ENCODE measurements at regions not wholly inside any gene's neighbourhood (a gene's known extent, or its start where the extent isn't known, plus 50 kb on each side); places are given as distances from the start of the nearest gene placed in this dataset.

DNA sequence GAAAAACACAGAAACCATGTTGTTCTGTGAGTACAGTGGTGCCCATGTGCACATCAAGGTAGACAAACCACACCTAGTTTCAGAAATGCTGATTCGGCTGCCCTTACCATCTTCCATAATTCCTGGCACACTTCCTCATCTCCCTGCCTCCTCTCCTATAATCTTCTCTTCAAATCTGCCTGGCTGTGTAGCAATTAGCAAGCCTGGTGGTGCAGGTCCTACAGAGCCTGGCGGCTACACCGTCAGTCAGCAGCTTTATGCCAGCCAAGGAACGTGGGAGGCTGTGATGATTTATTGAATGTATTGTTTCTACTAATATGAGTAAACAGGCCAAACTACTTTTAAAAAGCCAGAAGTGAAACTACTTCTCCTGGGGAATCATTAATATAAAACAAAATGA is 106.8 kb downstream of the SEMA6D start:
- no peaks in the 10 kb centered on the region for H3K27me3 ChIP-seq (ENCODE audit: insufficient read depth, low read length)
- no peak overlapping the region for H3K4me3 ChIP-seq (ENCODE audit: insufficient read depth, low read depth, low read length)
- DNase-seq (ENCODE audit: low read depth) (no peak), FAIRE-seq (no peak)
- H4K20me1 ChIP-seq (ENCODE audit: insufficient read depth, low read length) = no peaks in the 10 kb centered on the region
- no peak for TF ChIP-seq CTCF (IDR thresholded peaks at IDR 0.05; ENCODE audit: insufficient read depth, low read depth, low read length)
- TF ChIP-seq EZH2 (IDR thresholded peaks at IDR 0.05; ENCODE audit: insufficient read depth, low read length) = no peak
- no peaks in the 10 kb centered on the region for H3K9me3 ChIP-seq (ENCODE audit: insufficient read depth, low read depth, low read length)
- no peaks in the 10 kb centered on the region for H3K36me3 ChIP-seq (ENCODE audit: insufficient read depth, low read length)
- Mint-ChIP-seq H3K9me3 (ENCODE audit: unreplicated experiment) (peaks cover 1% of the 10 kb centered on the region), H3K4me1 (ENCODE audit: low read depth, unreplicated experiment) (no peaks in the 10 kb centered on the region), H3K27ac (ENCODE audit: unreplicated experiment) (no peak overlapping the region), H3K27me3 (ENCODE audit: low read depth, unreplicated experiment) (peaks cover under 1% of the 10 kb centered on the region), H3K36me3 (ENCODE audit: low read depth, unreplicated experiment) (no peaks in the 10 kb centered on the region), H3K4me3 (ENCODE audit: unreplicated experiment) (no peak overlapping the region)
- H3K4me1 ChIP-seq (ENCODE audit: insufficient read depth, low read length) = no peaks in the 10 kb centered on the region
- no peak overlapping the region for H3K27ac ChIP-seq (ENCODE audit: low read depth, low read length)
- H3K4me2 ChIP-seq (ENCODE audit: low read length) = no peak overlapping the region
- H2AFZ ChIP-seq (ENCODE audit: low read depth, low read length) = no peak overlapping the region
- no peak overlapping the region for H3K9ac ChIP-seq (ENCODE audit: low read length)
- H3K79me2 ChIP-seq (ENCODE audit: insufficient read depth, low read length) = no peaks in the 10 kb centered on the region

DNA sequence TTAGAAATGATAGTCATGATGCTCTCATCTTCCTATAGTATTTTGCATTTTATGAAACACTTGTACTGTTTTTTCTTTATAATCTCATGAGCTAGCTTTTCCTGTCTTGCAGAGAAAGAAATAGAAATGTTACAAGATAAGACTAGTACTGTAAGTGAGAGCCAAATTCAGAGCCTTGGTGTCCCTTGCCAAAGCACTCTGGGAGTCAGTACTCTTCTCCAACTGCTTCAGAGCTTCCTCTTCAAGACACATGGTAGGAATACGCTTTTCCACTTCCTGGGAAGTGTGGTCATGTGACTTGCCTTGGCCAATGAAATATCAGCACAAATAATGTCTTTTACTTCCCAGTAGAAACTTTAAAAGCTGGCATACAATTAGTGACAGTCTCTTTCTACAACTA is 112.4 kb downstream of the SEMA6D start:
- Mint-ChIP-seq H3K4me3 (ENCODE audit: unreplicated experiment) (no peak overlapping the region), H3K27me3 (ENCODE audit: low read depth, unreplicated experiment) (peaks cover 6% of the 10 kb centered on the region), H3K4me1 (ENCODE audit: low read depth, unreplicated experiment) (no peaks in the 10 kb centered on the region), H3K9me3 (ENCODE audit: unreplicated experiment) (peaks cover 6% of the 10 kb centered on the region), H3K36me3 (ENCODE audit: low read depth, unreplicated experiment) (no peaks in the 10 kb centered on the region), H3K27ac (ENCODE audit: unreplicated experiment) (no peak overlapping the region)
- no peaks in the 10 kb centered on the region for H4K20me1 ChIP-seq (ENCODE audit: insufficient read depth, low read length)
- H3K9ac ChIP-seq (ENCODE audit: low read length) = no peak overlapping the region
- no peak overlapping the region for H3K4me2 ChIP-seq (ENCODE audit: low read length)
- no peak overlapping the region for H2AFZ ChIP-seq (ENCODE audit: low read depth, low read length)
- H3K79me2 ChIP-seq (ENCODE audit: insufficient read depth, low read length) = no peaks in the 10 kb centered on the region
- no peaks in the 10 kb centered on the region for H3K4me1 ChIP-seq (ENCODE audit: insufficient read depth, low read length)
- DNase-seq (ENCODE audit: low read depth) = no peak
- no peaks in the 10 kb centered on the region for H3K9me3 ChIP-seq (ENCODE audit: insufficient read depth, low read depth, low read length)
- no peak for FAIRE-seq
- H3K36me3 ChIP-seq (ENCODE audit: insufficient read depth, low read length) = no peaks in the 10 kb centered on the region
- H3K4me3 ChIP-seq (ENCODE audit: insufficient read depth, low read depth, low read length) = no peak overlapping the region
- TF ChIP-seq CTCF (IDR thresholded peaks at IDR 0.05; ENCODE audit: insufficient read depth, low read depth, low read length) (no peak), EZH2 (IDR thresholded peaks at IDR 0.05; ENCODE audit: insufficient read depth, low read length) (no peak)
- H3K27me3 ChIP-seq (ENCODE audit: insufficient read depth, low read length) = no peaks in the 10 kb centered on the region
- no peak overlapping the region for H3K27ac ChIP-seq (ENCODE audit: low read depth, low read length)

DNA sequence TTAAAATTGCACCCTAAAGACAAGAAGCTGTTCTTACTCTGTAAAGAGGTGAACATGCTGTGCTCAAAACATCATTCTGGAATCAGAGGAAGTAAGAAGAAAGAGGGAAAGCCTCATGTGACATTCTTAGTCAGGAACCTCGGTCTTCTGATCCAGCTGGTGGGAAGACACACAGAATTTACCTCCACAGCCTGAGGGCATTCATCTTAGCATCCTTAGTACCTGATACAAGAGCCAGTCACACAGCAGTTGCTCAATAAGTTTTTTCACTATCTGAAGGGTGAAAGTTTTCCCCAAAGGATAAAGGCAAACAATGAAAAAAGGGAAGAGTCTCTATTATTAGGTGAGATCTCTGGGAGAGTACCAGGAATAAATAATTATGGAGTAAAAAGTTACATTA is 116.8 kb downstream of the SEMA6D start:
- peaks cover 7% of the 10 kb centered on the region for H3K9me3 Mint-ChIP-seq (ENCODE audit: unreplicated experiment)
- H4K20me1 ChIP-seq (ENCODE audit: insufficient read depth, low read length) = no peaks in the 10 kb centered on the region
- no peaks in the 10 kb centered on the region for H3K79me2 ChIP-seq (ENCODE audit: insufficient read depth, low read length)
- H3K9me3 ChIP-seq (ENCODE audit: insufficient read depth, low read depth, low read length) = no peaks in the 10 kb centered on the region
- H3K27ac Mint-ChIP-seq (ENCODE audit: unreplicated experiment) = no peak overlapping the region
- peaks cover 9% of the 10 kb centered on the region for H3K27me3 Mint-ChIP-seq (ENCODE audit: low read depth, unreplicated experiment)
- H3K4me1 Mint-ChIP-seq (ENCODE audit: low read depth, unreplicated experiment) = no peaks in the 10 kb centered on the region
- no peak overlapping the region for H3K9ac ChIP-seq (ENCODE audit: low read length)
- peaks cover 2% of the 10 kb centered on the region for H3K36me3 Mint-ChIP-seq (ENCODE audit: low read depth, unreplicated experiment)
- no peak for DNase-seq (ENCODE audit: low read depth)
- H3K4me1 ChIP-seq (ENCODE audit: insufficient read depth, low read length) = no peaks in the 10 kb centered on the region
- TF ChIP-seq CTCF (IDR thresholded peaks at IDR 0.05; ENCODE audit: insufficient read depth, low read depth, low read length) (no peak), EZH2 (IDR thresholded peaks at IDR 0.05; ENCODE audit: insufficient read depth, low read length) (no peak)
- H2AFZ ChIP-seq (ENCODE audit: low read depth, low read length) = no peak overlapping the region
- H3K27me3 ChIP-seq (ENCODE audit: insufficient read depth, low read length) = no peaks in the 10 kb centered on the region
- H3K36me3 ChIP-seq (ENCODE audit: insufficient read depth, low read length) = no peaks in the 10 kb centered on the region
- no peak overlapping the region for H3K4me3 Mint-ChIP-seq (ENCODE audit: unreplicated experiment)
- H3K4me2 ChIP-seq (ENCODE audit: low read length) = no peak overlapping the region
- no peak overlapping the region for H3K27ac ChIP-seq (ENCODE audit: low read depth, low read length)
- H3K4me3 ChIP-seq (ENCODE audit: insufficient read depth, low read depth, low read length) = no peak overlapping the region
- FAIRE-seq = no peak
